ENCODE measurements at regions not wholly inside any gene's neighbourhood (a gene's known extent, or its start where the extent isn't known, plus 50 kb on each side); places are given as distances from the start of the nearest gene placed in this dataset.

- TF ChIP-seq, protein P1, sequence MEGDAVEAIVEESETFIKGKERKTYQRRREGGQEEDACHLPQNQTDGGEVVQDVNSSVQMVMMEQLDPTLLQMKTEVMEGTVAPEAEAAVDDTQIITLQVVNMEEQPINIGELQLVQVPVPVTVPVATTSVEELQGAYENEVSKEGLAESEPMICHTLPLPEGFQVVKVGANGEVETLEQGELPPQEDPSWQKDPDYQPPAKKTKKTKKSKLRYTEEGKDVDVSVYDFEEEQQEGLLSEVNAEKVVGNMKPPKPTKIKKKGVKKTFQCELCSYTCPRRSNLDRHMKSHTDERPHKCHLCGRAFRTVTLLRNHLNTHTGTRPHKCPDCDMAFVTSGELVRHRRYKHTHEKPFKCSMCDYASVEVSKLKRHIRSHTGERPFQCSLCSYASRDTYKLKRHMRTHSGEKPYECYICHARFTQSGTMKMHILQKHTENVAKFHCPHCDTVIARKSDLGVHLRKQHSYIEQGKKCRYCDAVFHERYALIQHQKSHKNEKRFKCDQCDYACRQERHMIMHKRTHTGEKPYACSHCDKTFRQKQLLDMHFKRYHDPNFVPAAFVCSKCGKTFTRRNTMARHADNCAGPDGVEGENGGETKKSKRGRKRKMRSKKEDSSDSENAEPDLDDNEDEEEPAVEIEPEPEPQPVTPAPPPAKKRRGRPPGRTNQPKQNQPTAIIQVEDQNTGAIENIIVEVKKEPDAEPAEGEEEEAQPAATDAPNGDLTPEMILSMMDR (IDR thresholded peaks at IDR 0.05; ENCODE audit: insufficient read depth, low read length, poor library complexity, severe bottlenecking), result no peak
- no peak for TF ChIP-seq EZH2phosphoT487 (conservative IDR thresholded peaks at IDR 0.05; ENCODE audit: low read length)
Measured at GRCh38 chr3:147551491-147551890, 142.3 kb downstream of the ZIC1 start.
